Mesenchymal stem cell (in vitro differentiated cells and primary cell): ENCODE measurements at regions not wholly inside any gene's neighbourhood (a gene's known extent, or its start where the extent isn't known, plus 50 kb on each side); places are given as distances from the start of the nearest gene placed in this dataset.

ENCODE experiments used
- DNase-seq: peaks from one replicate; pipeline ENCODE4 v3.0.0-alpha.2; 2013
- H2AFZ ChIP-seq: one replicate; pipeline ENCODE4 v1.6.1; 2013; ENCODE audit warnings: low read depth, mild to moderate bottlenecking, control low read depth, inconsistent platforms, low read length, moderate library complexity
- H2AK5ac ChIP-seq: 2 replicates; pipeline ENCODE4 v1.6.1; 2013; ENCODE audit warnings: low read length, moderate library complexity, mild to moderate bottlenecking, inconsistent platforms; ENCODE audit not compliant: severe bottlenecking
- H2BK120ac ChIP-seq: one replicate; pipeline ENCODE4 v1.6.1; 2013; ENCODE audit warnings: low read depth, mild to moderate bottlenecking, inconsistent platforms, low read length, moderate library complexity
- H2BK12ac ChIP-seq, 2 experiments: one replicate each; pipeline ENCODE4 v1.6.1; 2013; ENCODE audit warnings: inconsistent platforms in 2 of 2, low read length in 2 of 2, mild to moderate bottlenecking in 2 of 2, moderate library complexity in 2 of 2, control low read depth in 1 of 2
- H2BK15ac ChIP-seq: one replicate; pipeline ENCODE4 v1.6.1; 2013; ENCODE audit warnings: mild to moderate bottlenecking, low read depth, inconsistent platforms; ENCODE audit not compliant: poor library complexity, severe bottlenecking
- H2BK5ac ChIP-seq: 2 replicates; pipeline ENCODE4 v1.6.1; 2013; ENCODE audit warnings: low read depth, mild to moderate bottlenecking, low read length, control low read depth, inconsistent platforms; ENCODE audit not compliant: poor library complexity, severe bottlenecking
- H3K14ac ChIP-seq, 2 experiments: one replicate each; pipeline ENCODE4 v1.6.1; 2013; ENCODE audit warnings: inconsistent platforms in 2 of 2, low read length in 2 of 2, control low read depth in 1 of 2, mild to moderate bottlenecking in 1 of 2, moderate library complexity in 1 of 2
- H3K18ac ChIP-seq, 2 experiments: one replicate each; pipeline ENCODE4 v1.6.1; 2013; ENCODE audit warnings: inconsistent platforms in 2 of 2, low read length in 2 of 2, control low read depth in 1 of 2, low read depth in 1 of 2, mild to moderate bottlenecking in 1 of 2
- H3K23ac ChIP-seq, 2 experiments: one replicate each; pipeline ENCODE4 v1.6.1; 2013; ENCODE audit warnings: inconsistent platforms in 2 of 2, low read length in 2 of 2, mild to moderate bottlenecking in 2 of 2, moderate library complexity in 2 of 2, control low read depth in 1 of 2
- H3K27ac ChIP-seq: 2 replicates; pipeline ENCODE4 v1.5.1; 2013; ENCODE audit warnings: mild to moderate bottlenecking, moderate library complexity, low read length, control low read depth, inconsistent platforms; ENCODE audit not compliant: poor library complexity, severe bottlenecking
- H3K27me3 ChIP-seq, 2 experiments: 2 replicates each; pipeline versions ENCODE4 v1.6.1 to v1.7.0; 2013; ENCODE audit warnings: low read length in 2 of 2, mild to moderate bottlenecking in 2 of 2, moderate library complexity in 2 of 2, control low read depth in 1 of 2, inconsistent platforms in 1 of 2; ENCODE audit not compliant: control insufficient read depth in 1 of 2, insufficient read depth in 1 of 2
- H3K36me3 ChIP-seq, 2 experiments: 2 replicates each; pipeline versions ENCODE4 v1.6.1 to v1.7.0; 2013; ENCODE audit warnings: low read length in 2 of 2, control low read depth in 1 of 2, inconsistent platforms in 1 of 2, low read depth in 1 of 2, mild to moderate bottlenecking in 1 of 2; ENCODE audit not compliant: insufficient read depth in 2 of 2, control insufficient read depth in 1 of 2
- H3K4ac ChIP-seq, 2 experiments: one replicate each; pipeline ENCODE4 v1.6.1; 2013; ENCODE audit warnings: inconsistent platforms in 2 of 2, low read length in 2 of 2, mild to moderate bottlenecking in 2 of 2, moderate library complexity in 2 of 2, control low read depth in 1 of 2, low read depth in 1 of 2
- H3K4me1 ChIP-seq: 2 replicates; pipeline ENCODE4 v1.6.1; 2013; ENCODE audit warnings: low read depth, low read length, control low read depth; ENCODE audit not compliant: control insufficient read depth, insufficient read depth
- H3K4me2 ChIP-seq: 2 replicates; pipeline ENCODE4 v1.6.1; 2013; ENCODE audit warnings: low read length, mild to moderate bottlenecking, inconsistent platforms; ENCODE audit not compliant: poor library complexity, severe bottlenecking
- H3K4me3 ChIP-seq, 2 experiments: 2 replicates each; pipeline versions ENCODE4 v1.5.1 to v1.7.0; 2013; ENCODE audit warnings: low read length in 2 of 2, mild to moderate bottlenecking in 2 of 2, control low read depth in 1 of 2, low read depth in 1 of 2; ENCODE audit not compliant: insufficient read depth in 1 of 2
- H3K79me1 ChIP-seq: replicated peaks from 2 replicates; pipeline ENCODE4 v1.6.1; 2013; ENCODE audit warnings: mild to moderate bottlenecking, control low read depth, low read length, inconsistent platforms; ENCODE audit not compliant: poor library complexity, severe bottlenecking
- H3K9ac ChIP-seq: 2 replicates; pipeline ENCODE4 v1.7.0; 2013; ENCODE audit warnings: mild to moderate bottlenecking, low read length, moderate library complexity
- H3K9me3 ChIP-seq: 2 replicates; pipeline ENCODE4 v1.7.0; 2013; ENCODE audit warnings: mild to moderate bottlenecking, low read length; ENCODE audit not compliant: control insufficient read depth
- H4K8ac ChIP-seq: one replicate; pipeline ENCODE4 v1.6.1; 2013; ENCODE audit warnings: inconsistent platforms, mild to moderate bottlenecking, low read length, moderate library complexity
- H4K91ac ChIP-seq: one replicate; pipeline ENCODE4 v1.6.1; 2013; ENCODE audit warnings: mild to moderate bottlenecking, low read length, inconsistent platforms
- WGBS: methylation state at CpG from one replicate; pipeline ENCODE4 v1.1.7; 2013; ENCODE audit warnings: mixed read lengths; 5-methylcytosine and 5-hydroxymethylcytosine counted together

- H3K27ac ChIP-seq: no peak overlapping the region
- no peak overlapping the region for H2AFZ ChIP-seq
- H3K36me3 ChIP-seq: no peaks in the 10 kb centered on the region
- no peaks in the 10 kb centered on the region for H3K9me3 ChIP-seq
- H3K4me3 ChIP-seq: no peak overlapping the region
- no peak overlapping the region for H2AK5ac ChIP-seq
- H3K27me3 ChIP-seq: no peaks in the 10 kb centered on the region
- H3K23ac ChIP-seq: no peak overlapping the region
- no peaks in the 10 kb centered on the region for H3K79me1 ChIP-seq
- H2BK12ac ChIP-seq: no peak overlapping the region
- 92% methylated on average over 1 of the region's 2 CpGs for WGBS
- DNase-seq: no peak
- no peak overlapping the region for H2BK120ac ChIP-seq
- no peaks in the 10 kb centered on the region for H3K4me1 ChIP-seq
- no peak overlapping the region for H4K91ac ChIP-seq
- H2BK15ac ChIP-seq: no peak overlapping the region
- no peak overlapping the region for H3K18ac ChIP-seq
- no peak overlapping the region for H4K8ac ChIP-seq
- no peak overlapping the region for H3K4ac ChIP-seq
- H3K4me2 ChIP-seq: no peak overlapping the region
- H3K14ac ChIP-seq: no peak overlapping the region
- no peak overlapping the region for H2BK5ac ChIP-seq
- H3K9ac ChIP-seq: no peak overlapping the region
These were observed 182.9 kb upstream of the TACR3 start for GRCh38 chr4:103902730-103903129.

- H2AFZ ChIP-seq: no peak overlapping the region
- no peak overlapping the region for H3K18ac ChIP-seq
- no peak overlapping the region for H3K4me2 ChIP-seq
- H2AK5ac ChIP-seq: no peak overlapping the region
- no peak overlapping the region for H2BK15ac ChIP-seq
- H4K8ac ChIP-seq: no peak overlapping the region
- no peak overlapping the region for H3K27ac ChIP-seq
- H2BK120ac ChIP-seq: no peak overlapping the region
- H3K79me1 ChIP-seq: no peaks in the 10 kb centered on the region
- H3K14ac ChIP-seq: no peak overlapping the region
- H2BK5ac ChIP-seq: no peak overlapping the region
- no peak overlapping the region for H2BK12ac ChIP-seq
- no peak overlapping the region for H4K91ac ChIP-seq
- no peak for DNase-seq
- H3K9ac ChIP-seq: no peak overlapping the region
- H3K4me3 ChIP-seq: no peak overlapping the region
- peaks cover 8% of the 10 kb centered on the region for H3K9me3 ChIP-seq
- no peaks in the 10 kb centered on the region for H3K4me1 ChIP-seq
- no peaks in the 10 kb centered on the region for H3K36me3 ChIP-seq
- no peaks in the 10 kb centered on the region for H3K27me3 ChIP-seq
- H3K4ac ChIP-seq: no peak overlapping the region
- no peak overlapping the region for H3K23ac ChIP-seq
These were observed 176.2 kb upstream of the TACR3 start for GRCh38 chr4:103895876-103896465.

- Histone ChIP-seq H3K23ac (no peak overlapping the region), H3K4me3 (no peak overlapping the region), H3K9me3 (peaks cover 8% of the 10 kb centered on the region), H3K4ac (no peak overlapping the region), H2BK5ac (no peak overlapping the region), H2AFZ (no peak overlapping the region), H2BK120ac (no peak overlapping the region), H3K4me1 (no peaks in the 10 kb centered on the region), H3K27me3 (no peaks in the 10 kb centered on the region), H3K4me2 (no peak overlapping the region), H3K9ac (no peak overlapping the region), H3K36me3 (no peaks in the 10 kb centered on the region), H3K18ac (no peak overlapping the region), H3K14ac (no peak overlapping the region), H4K8ac (no peak overlapping the region), H2AK5ac (no peak overlapping the region), H3K79me1 (no peaks in the 10 kb centered on the region), H3K27ac (no peak overlapping the region), H2BK12ac (no peak overlapping the region), H4K91ac (no peak overlapping the region), H2BK15ac (no peak overlapping the region)
- no peak for DNase-seq
- WGBS: 82% methylated on average over 2 of the region's 3 CpGs
These were observed 172.8 kb upstream of the TACR3 start for GRCh38 chr4:103892586-103892985.

GRCh38 chr4:103887191-103887590 lies 167.4 kb upstream of the TACR3 start:
- Histone ChIP-seq H2BK120ac (no peak overlapping the region), H3K4me3 (no peak overlapping the region), H2BK12ac (no peak overlapping the region), H2BK15ac (no peak overlapping the region), H3K23ac (no peak overlapping the region), H3K4me1 (no peaks in the 10 kb centered on the region), H3K36me3 (no peaks in the 10 kb centered on the region), H3K4ac (no peak overlapping the region), H3K14ac (no peak overlapping the region), H4K8ac (no peak overlapping the region), H3K4me2 (no peak overlapping the region), H3K9me3 (no peaks in the 10 kb centered on the region), H2AFZ (no peak overlapping the region), H3K27me3 (no peaks in the 10 kb centered on the region), H2BK5ac (no peak overlapping the region), H3K79me1 (no peaks in the 10 kb centered on the region), H3K27ac (no peak overlapping the region), H2AK5ac (no peak overlapping the region), H3K18ac (no peak overlapping the region), H3K9ac (no peak overlapping the region), H4K91ac (no peak overlapping the region)
- no peak for DNase-seq
- WGBS: no CpG with 5 or more reads among the region's 1 CpG
